ENCODE measurements at regions not wholly inside any gene's neighbourhood (a gene's known extent, or its start where the extent isn't known, plus 50 kb on each side); places are given as distances from the start of the nearest gene placed in this dataset.

GRCh38 chr1:104630567-104631149 is 881.0 kb downstream of the AMY1C start:
- no TSS peak for BruUV-seq (replicated peaks)
- H3K36me3 Mint-ChIP-seq (ENCODE audit: insufficient read depth, unreplicated experiment): no peaks in the 10 kb centered on the region
- H3K4me3 Mint-ChIP-seq (ENCODE audit: unreplicated experiment): no peak overlapping the region
- POLR2A ChIA-PET: no interaction called here
- DNase-seq: no peak
- no peaks in the 10 kb centered on the region for H3K4me1 Mint-ChIP-seq (ENCODE audit: low read depth, unreplicated experiment)
- Histone ChIP-seq H3K36me3 (ENCODE audit: control insufficient read depth, insufficient read depth, low read length) (no peaks in the 10 kb centered on the region), H3K4me1 (no peaks in the 10 kb centered on the region), H3K9me3 (no peaks in the 10 kb centered on the region), H3K4me3 (ENCODE audit: low read depth, low read length) (no peak overlapping the region), H3K27me3 (replicated peaks; ENCODE audit: control insufficient read depth, insufficient read depth, low read length) (no peaks in the 10 kb centered on the region)
- H3K9me3 Mint-ChIP-seq (ENCODE audit: unreplicated experiment): no peaks in the 10 kb centered on the region
- H3K27ac Mint-ChIP-seq (ENCODE audit: unreplicated experiment): no peak overlapping the region
- no peaks in the 10 kb centered on the region for H3K27me3 Mint-ChIP-seq (ENCODE audit: insufficient read depth, unreplicated experiment)
- intact Hi-C loops (cut with micrococcal nuclease; ENCODE audit: unreplicated experiment): no loop called here
- CTCF ChIA-PET: no interaction called here
- no peak for TF ChIP-seq CTCF (IDR thresholded peaks at IDR 0.05; ENCODE audit: insufficient read depth in 1 of 2, low read depth in 1 of 2, low read length in 1 of 2, severe bottlenecking in 1 of 2, unreplicated experiment in 1 of 2)

- H3K9me3 ChIP-seq: no peaks in the 10 kb centered on the region
- Mint-ChIP-seq H3K27ac (ENCODE audit: unreplicated experiment) (no peak overlapping the region), H3K9me3 (ENCODE audit: unreplicated experiment) (no peaks in the 10 kb centered on the region), H3K4me1 (ENCODE audit: low read depth, unreplicated experiment) (no peaks in the 10 kb centered on the region), H3K27me3 (ENCODE audit: insufficient read depth, unreplicated experiment) (peaks cover 2% of the 10 kb centered on the region), H3K4me3 (ENCODE audit: unreplicated experiment) (no peak overlapping the region), H3K36me3 (ENCODE audit: insufficient read depth, unreplicated experiment) (no peaks in the 10 kb centered on the region)
- intact Hi-C loops (cut with micrococcal nuclease; ENCODE audit: unreplicated experiment): no loop called here
- POLR2A ChIA-PET: no interaction called here
- BruUV-seq (replicated peaks): no TSS peak
- no peak overlapping the region for H3K4me3 ChIP-seq (ENCODE audit: low read depth, low read length)
- no peak for DNase-seq
- H3K27me3 ChIP-seq (replicated peaks; ENCODE audit: control insufficient read depth, insufficient read depth, low read length): no peaks in the 10 kb centered on the region
- no peaks in the 10 kb centered on the region for H3K4me1 ChIP-seq
- CTCF ChIA-PET: no interaction called here
- H3K36me3 ChIP-seq (ENCODE audit: control insufficient read depth, insufficient read depth, low read length): no peaks in the 10 kb centered on the region
- TF ChIP-seq CTCF (IDR thresholded peaks at IDR 0.05; ENCODE audit: insufficient read depth in 1 of 2, low read depth in 1 of 2, low read length in 1 of 2, severe bottlenecking in 1 of 2, unreplicated experiment in 1 of 2): no peak
Measured at GRCh38 chr1:104636581-104636980, 886.9 kb downstream of the AMY1C start.

- no peaks in the 10 kb centered on the region for H3K9me3 Mint-ChIP-seq (ENCODE audit: unreplicated experiment)
- H3K9me3 ChIP-seq: no peaks in the 10 kb centered on the region
- no peaks in the 10 kb centered on the region for H3K27me3 ChIP-seq (replicated peaks; ENCODE audit: control insufficient read depth, insufficient read depth, low read length)
- DNase-seq: no peak
- TF ChIP-seq CTCF (IDR thresholded peaks at IDR 0.05; ENCODE audit: insufficient read depth in 1 of 2, low read depth in 1 of 2, low read length in 1 of 2, severe bottlenecking in 1 of 2, unreplicated experiment in 1 of 2): no peak
- no peak overlapping the region for H3K4me3 ChIP-seq (ENCODE audit: low read depth, low read length)
- no peaks in the 10 kb centered on the region for H3K36me3 Mint-ChIP-seq (ENCODE audit: insufficient read depth, unreplicated experiment)
- no peak overlapping the region for H3K4me3 Mint-ChIP-seq (ENCODE audit: unreplicated experiment)
- intact Hi-C loops (cut with micrococcal nuclease; ENCODE audit: unreplicated experiment): no loop called here
- no peaks in the 10 kb centered on the region for H3K4me1 Mint-ChIP-seq (ENCODE audit: low read depth, unreplicated experiment)
- no peaks in the 10 kb centered on the region for H3K4me1 ChIP-seq
- POLR2A ChIA-PET: no interaction called here
- no TSS peak for BruUV-seq (replicated peaks)
- H3K36me3 ChIP-seq (ENCODE audit: control insufficient read depth, insufficient read depth, low read length): no peaks in the 10 kb centered on the region
- CTCF ChIA-PET: no interaction called here
- no peak overlapping the region for H3K27ac Mint-ChIP-seq (ENCODE audit: unreplicated experiment)
- H3K27me3 Mint-ChIP-seq (ENCODE audit: insufficient read depth, unreplicated experiment): no peaks in the 10 kb centered on the region
Measured at GRCh38 chr1:104646233-104646632, 896.5 kb downstream of the AMY1C start.
